Esophagus muscularis mucosa (tissue), 4 donors: ENCODE measurements at regions not wholly inside any gene's neighbourhood (a gene's known extent, or its start where the extent isn't known, plus 50 kb on each side); places are given as distances from the start of the nearest gene placed in this dataset.

Experiments used
- DNase-seq: peaks from one replicate; pipeline ENCODE4 v3.0.0-alpha.2; 2017; ENCODE audit errors: extremely low spot score
- H3K27ac ChIP-seq, 4 donors: fragments of 200-600 bp; sonication (generic); replicated peaks in 1 of 4; 1 replicate in 3 of 4; 2 replicates in 1 of 4; pipeline ENCODE4 v1.5.1; 2016 to 2019; ENCODE audit warnings: mild to moderate bottlenecking in 1 of 4
- H3K27me3 ChIP-seq, 4 donors: fragments of 200-600 bp; sonication (generic); one replicate each; pipeline versions ENCODE4 v1.5.1 to v1.6.0; 2016 to 2019
- H3K36me3 ChIP-seq, 4 donors: fragments of 200-600 bp; sonication (generic); one replicate each; pipeline ENCODE4 v1.5.1; 2016 to 2019
- H3K4me1 ChIP-seq, 4 donors: fragments of 200-600 bp; sonication (generic); one replicate each; pipeline ENCODE4 v1.5.1; 2016 to 2019
- H3K4me3 ChIP-seq, 4 donors: fragments of 200-600 bp; sonication (generic); 1 replicate in 2 of 4; 2 replicates in 2 of 4; pipeline ENCODE4 v1.5.1; 2016 to 2019; ENCODE audit warnings: mild to moderate bottlenecking in 4 of 4, moderate library complexity in 1 of 4
- H3K9me3 ChIP-seq, 4 donors: fragments of 200-600 bp; sonication (generic); 1 replicate in 3 of 4; 2 replicates in 1 of 4; pipeline ENCODE4 v1.5.1; 2016 to 2019
- CTCF ChIP-seq, 3 experiments: fragments of 200-600 bp in 2 of 3; fragments of 450-650 bp in 1 of 3; sonication (generic) in 2 of 3; IDR thresholded peaks; one replicate each; pipeline ENCODE4 v1.5.1; 2017 to 2019; ENCODE audit warnings: antibody characterized with exemption in 3 of 3, mild to moderate bottlenecking in 2 of 3, moderate library complexity in 1 of 3
- EP300 ChIP-seq: sonication (generic); formaldehyde crosslinking; IDR thresholded peaks from one replicate; pipeline ENCODE4 v1.6.1; 2017; ENCODE audit warnings: antibody characterized with exemption
- POLR2A ChIP-seq: fragments of 450-650 bp; IDR thresholded peaks from one replicate; pipeline ENCODE4 v1.6.1; 2017; ENCODE audit warnings: antibody characterized with exemption, moderate library complexity, mild to moderate bottlenecking, low read depth
- POLR2AphosphoS5 ChIP-seq, 2 donors: sonication (generic); formaldehyde crosslinking; IDR thresholded peaks; one replicate each; pipeline ENCODE4 v1.6.1; 2017; ENCODE audit warnings: antibody characterized with exemption in 2 of 2
- WGBS: methylation state at CpG from one replicate; pipeline ENCODE4 v1.1.5; 2018; 5-methylcytosine and 5-hydroxymethylcytosine counted together
- intact Hi-C: fragments of 100-400 bp; cut with DNase I; formaldehyde crosslinking; loops from one replicate; pipeline ENCODE4 v1.15.1; 2023

GRCh38 chr3:45319231-45319995 is 69.0 kb upstream of the LARS2 start:
- Histone ChIP-seq H3K27me3 (no peaks in the 10 kb centered on the region), H3K36me3 (no peaks in the 10 kb centered on the region), H3K4me1 (no peaks in the 10 kb centered on the region), H3K9me3 (no peaks in the 10 kb centered on the region), H3K4me3 (no peak overlapping the region), H3K27ac (no peak overlapping the region)
- no peak for DNase-seq
- 83% methylated on average over 10 of the region's 10 CpGs for WGBS
- TF ChIP-seq POLR2A (no peak), CTCF (IDR thresholded peaks at IDR 0.05) (no peak), EP300 (no peak), POLR2AphosphoS5 (IDR thresholded peaks at IDR 0.05) (no peak)
- intact Hi-C loops: no loop called here

GRCh38 chr3:45319996-45320305 is 68.4 kb upstream of the LARS2 start:
- intact Hi-C loops: no loop called here
- no peak for DNase-seq
- Histone ChIP-seq H3K27ac (no peak overlapping the region), H3K36me3 (no peaks in the 10 kb centered on the region), H3K4me1 (no peaks in the 10 kb centered on the region), H3K27me3 (no peaks in the 10 kb centered on the region), H3K9me3 (no peaks in the 10 kb centered on the region), H3K4me3 (no peak overlapping the region)
- 81% methylated on average over 3 of the region's 3 CpGs for WGBS
- TF ChIP-seq EP300: no peak

GRCh38 chr3:45320986-45321385 is 67.4 kb upstream of the LARS2 start:
- intact Hi-C loops: no loop called here
- TF ChIP-seq POLR2A (no peak), CTCF (IDR thresholded peaks at IDR 0.05) (no peak), EP300 (no peak), POLR2AphosphoS5 (IDR thresholded peaks at IDR 0.05) (no peak)
- Histone ChIP-seq H3K36me3 (no peaks in the 10 kb centered on the region), H3K4me3 (no peak overlapping the region), H3K9me3 (no peaks in the 10 kb centered on the region), H3K27ac (no peak overlapping the region), H3K4me1 (no peaks in the 10 kb centered on the region), H3K27me3 (peaks cover 0 to 5% (median 0%) of the 10 kb centered on the region in 4 donors)
- WGBS: 74% methylated on average over 5 of the region's 5 CpGs
- DNase-seq: no peak

- intact Hi-C loops: no loop called here
- 85% methylated on average over 10 of the region's 11 CpGs for WGBS
- H3K27ac ChIP-seq: no peak overlapping the region
- TF ChIP-seq POLR2AphosphoS5 (IDR thresholded peaks at IDR 0.05): no peak
- no peaks in the 10 kb centered on the region for H3K9me3 ChIP-seq
- H3K36me3 ChIP-seq: no peaks in the 10 kb centered on the region
- H3K4me3 ChIP-seq: no peak overlapping the region
- H3K4me1 ChIP-seq: no peaks in the 10 kb centered on the region
- no peak for DNase-seq
- H3K27me3 ChIP-seq: peaks cover 0 to 8% (median 0%) of the 10 kb centered on the region in 4 donors
Measured at GRCh38 chr3:45321607-45322391, 66.6 kb upstream of the LARS2 start.

GRCh38 chr3:45322616-45323015 is 65.8 kb upstream of the LARS2 start:
- no peak for DNase-seq
- H3K27ac ChIP-seq: no peak overlapping the region
- no peak overlapping the region for H3K4me3 ChIP-seq
- H3K27me3 ChIP-seq: peaks cover 0 to 8% (median 0%) of the 10 kb centered on the region in 4 donors
- H3K9me3 ChIP-seq: no peaks in the 10 kb centered on the region
- no peaks in the 10 kb centered on the region for H3K4me1 ChIP-seq
- intact Hi-C loops: no loop called here
- no peaks in the 10 kb centered on the region for H3K36me3 ChIP-seq
- no peak for TF ChIP-seq POLR2A
- TF ChIP-seq EP300: no peak
- TF ChIP-seq CTCF (IDR thresholded peaks at IDR 0.05): no peak
- TF ChIP-seq POLR2AphosphoS5 (IDR thresholded peaks at IDR 0.05): no peak
- WGBS: 89% methylated on average over 4 of the region's 4 CpGs
